ENCODE measurements at regions not wholly inside any gene's neighbourhood (a gene's known extent, or its start where the extent isn't known, plus 50 kb on each side); places are given as distances from the start of the nearest gene placed in this dataset.

DNA sequence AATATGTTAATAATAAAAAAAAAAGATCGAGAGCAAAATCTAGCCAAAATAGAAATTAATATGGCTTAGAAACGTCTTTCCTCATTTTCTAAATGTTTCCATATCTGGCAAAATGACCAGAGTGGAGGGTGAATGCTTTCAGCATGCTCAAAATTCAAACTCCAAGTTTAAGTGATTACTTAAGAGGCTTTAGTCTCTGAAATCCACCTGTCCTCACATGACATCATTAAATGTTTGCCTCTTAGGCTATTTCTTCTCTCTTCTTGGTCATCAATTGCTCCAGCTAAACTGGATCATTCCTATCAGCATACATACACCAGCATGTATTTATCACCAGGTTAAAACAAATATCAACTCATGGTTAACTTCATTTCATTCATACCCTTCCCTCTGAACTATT is 54.5 kb upstream of the ATXN3L start:
- H3K4me3 ChIP-seq (ENCODE audit: low read length) = no peak overlapping the region
- no peak for TF ChIP-seq ZNF274 (IDR thresholded peaks at IDR 0.05; ENCODE audit: low read depth, low read length)

DNA sequence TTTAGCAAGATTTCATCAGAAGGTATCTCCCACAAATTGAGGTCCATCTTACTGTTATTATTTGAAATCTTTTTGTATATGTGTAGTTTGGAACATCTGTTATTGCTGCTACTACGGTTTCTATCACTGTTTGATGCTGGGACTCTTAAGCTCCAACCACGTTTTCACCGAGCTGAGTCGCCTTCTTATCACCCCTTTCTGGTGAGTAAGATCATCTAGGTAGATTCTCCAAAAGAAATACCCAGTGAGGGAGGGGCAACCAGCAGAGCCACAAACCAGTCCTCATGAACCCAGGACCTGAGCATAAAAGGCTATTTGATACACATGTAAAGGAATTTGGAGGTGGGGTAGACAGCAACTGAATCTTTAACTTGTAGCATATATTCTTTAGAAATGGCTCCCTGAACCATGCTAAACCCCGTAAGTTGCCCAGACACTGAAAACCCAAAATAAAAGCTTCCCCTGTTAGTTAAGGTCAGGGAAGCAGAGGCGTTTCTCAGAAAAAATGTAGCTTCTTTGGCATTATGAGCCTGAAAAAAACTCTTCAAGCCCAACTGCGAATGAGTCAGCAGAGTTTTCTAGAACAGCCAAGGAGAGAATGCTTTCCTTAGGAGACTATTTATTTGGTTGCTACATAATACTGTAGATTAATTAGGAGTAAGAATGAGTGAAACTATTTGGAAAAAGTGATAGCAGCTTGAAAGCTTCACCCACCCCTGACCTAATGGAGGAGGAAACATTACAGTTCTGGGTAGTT is 53.8 kb upstream of the ATXN3L start:
- TF ChIP-seq ZNF274 (IDR thresholded peaks at IDR 0.05; ENCODE audit: low read depth, low read length) = no peak
- no peak overlapping the region for H3K4me3 ChIP-seq (ENCODE audit: low read length)

DNA sequence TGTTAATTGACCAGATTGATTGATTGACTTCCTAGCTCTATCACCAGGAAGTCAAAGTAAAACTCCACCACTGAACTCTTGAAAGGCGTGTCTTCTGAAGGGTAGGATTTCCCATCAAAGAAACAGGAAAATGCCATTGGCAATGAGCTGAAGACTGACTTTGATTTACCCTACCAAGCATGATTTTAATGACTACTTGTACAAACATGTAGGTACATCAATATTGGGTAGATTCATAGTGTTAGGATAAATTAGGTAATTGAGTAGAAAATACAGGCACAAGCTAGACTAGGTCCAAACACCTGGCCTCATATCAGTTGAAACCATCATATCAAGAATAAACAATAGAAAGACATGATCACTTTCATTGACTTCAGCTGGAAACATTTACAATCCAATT is 53.2 kb upstream of the ATXN3L start:
- TF ChIP-seq ZNF274 (IDR thresholded peaks at IDR 0.05; ENCODE audit: low read depth, low read length) = no peak
- H3K4me3 ChIP-seq (ENCODE audit: low read length) = no peak overlapping the region

DNA sequence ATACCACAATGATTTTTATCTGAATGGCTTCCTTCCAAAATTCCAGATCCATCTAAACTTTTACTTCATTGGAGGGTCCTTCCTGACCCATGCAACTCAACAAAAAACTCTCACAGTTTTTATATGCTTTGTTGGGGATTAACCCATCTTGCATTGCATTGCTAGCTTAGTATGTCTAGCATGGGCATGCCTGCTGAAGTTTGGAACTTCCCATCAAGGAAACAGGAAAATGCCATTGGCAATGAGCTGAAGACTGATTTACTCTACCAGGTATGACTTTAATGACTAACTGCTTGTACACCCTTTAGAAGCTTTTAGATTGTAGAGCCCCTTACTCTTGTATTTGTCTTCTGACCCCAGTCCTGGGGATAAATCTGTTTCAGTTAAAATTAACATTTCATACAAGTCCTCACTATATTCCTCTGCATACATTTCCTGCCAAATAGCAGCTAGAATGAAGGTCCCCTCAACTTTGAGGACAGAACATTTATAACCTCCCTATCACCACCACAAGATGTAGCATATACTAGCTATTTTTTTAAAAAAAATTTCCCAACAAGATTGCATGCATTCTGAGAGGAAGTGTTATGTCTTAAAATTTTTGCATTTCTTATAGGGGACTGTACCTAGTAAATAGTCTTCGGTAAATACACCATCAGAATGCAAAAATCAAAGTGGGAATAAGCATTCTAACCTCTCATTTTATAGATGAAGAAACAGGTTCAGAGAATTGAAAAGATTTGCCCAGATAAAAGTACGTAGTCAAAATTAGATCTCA is 52.5 kb upstream of the ATXN3L start:
- no peak for TF ChIP-seq ZNF274 (IDR thresholded peaks at IDR 0.05; ENCODE audit: low read depth, low read length)
- no peak overlapping the region for H3K4me3 ChIP-seq (ENCODE audit: low read length)

DNA sequence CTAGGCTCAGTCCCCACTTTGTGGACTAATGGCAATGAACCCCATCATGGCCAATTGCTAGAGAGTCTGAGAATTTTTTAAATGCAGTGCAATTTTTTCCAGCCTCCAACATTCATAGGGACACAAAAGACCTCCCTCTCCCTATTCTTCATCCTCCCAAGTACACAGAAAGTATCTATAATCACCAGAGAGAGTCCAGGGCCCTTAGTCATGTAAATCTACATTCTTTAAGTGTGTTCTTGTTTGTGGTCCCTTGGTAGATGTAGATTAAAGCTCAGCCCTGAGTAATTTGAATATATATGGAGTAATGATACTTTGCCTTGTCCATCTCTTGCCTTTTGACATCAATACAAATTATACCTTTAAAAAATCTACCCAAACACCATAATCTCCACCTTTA is 51.3 kb upstream of the ATXN3L start:
- TF ChIP-seq ZNF274 (IDR thresholded peaks at IDR 0.05; ENCODE audit: low read depth, low read length) = no peak
- no peak overlapping the region for H3K4me3 ChIP-seq (ENCODE audit: low read length)

DNA sequence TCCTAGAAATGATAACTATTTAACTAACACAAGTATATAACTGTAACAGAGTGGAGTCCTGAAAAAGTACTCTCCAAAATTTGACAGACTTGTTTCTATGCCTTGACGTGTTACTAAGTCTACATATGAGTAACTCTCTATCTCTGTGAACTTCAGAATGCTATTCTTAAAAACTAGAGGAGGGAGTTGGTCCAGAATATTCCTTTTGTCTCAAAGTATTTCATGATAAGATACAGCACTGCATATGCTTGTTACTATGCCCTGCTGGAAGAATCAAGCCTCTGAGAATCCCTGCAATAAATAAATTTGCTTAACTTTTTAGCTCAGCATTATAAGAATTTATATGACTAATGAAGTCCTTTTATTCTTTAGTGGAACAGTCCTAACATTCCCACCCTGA is 50.9 kb upstream of the ATXN3L start:
- no peak overlapping the region for H3K4me3 ChIP-seq (ENCODE audit: low read length)
- no peak for TF ChIP-seq ZNF274 (IDR thresholded peaks at IDR 0.05; ENCODE audit: low read depth, low read length)

Measured in GM08714 (cell line).